NCI-H2029 treated with DMSO at 0.1 percent for 48 hours (cell line): ENCODE measurements at regions not wholly inside any gene's neighbourhood (a gene's known extent, or its start where the extent isn't known, plus 50 kb on each side); places are given as distances from the start of the nearest gene placed in this dataset.

Experiments used
- DNase-seq: peaks from one replicate; lab custom pipeline; 2025; lab: John Stamatoyannopoulos, UW

DNA sequence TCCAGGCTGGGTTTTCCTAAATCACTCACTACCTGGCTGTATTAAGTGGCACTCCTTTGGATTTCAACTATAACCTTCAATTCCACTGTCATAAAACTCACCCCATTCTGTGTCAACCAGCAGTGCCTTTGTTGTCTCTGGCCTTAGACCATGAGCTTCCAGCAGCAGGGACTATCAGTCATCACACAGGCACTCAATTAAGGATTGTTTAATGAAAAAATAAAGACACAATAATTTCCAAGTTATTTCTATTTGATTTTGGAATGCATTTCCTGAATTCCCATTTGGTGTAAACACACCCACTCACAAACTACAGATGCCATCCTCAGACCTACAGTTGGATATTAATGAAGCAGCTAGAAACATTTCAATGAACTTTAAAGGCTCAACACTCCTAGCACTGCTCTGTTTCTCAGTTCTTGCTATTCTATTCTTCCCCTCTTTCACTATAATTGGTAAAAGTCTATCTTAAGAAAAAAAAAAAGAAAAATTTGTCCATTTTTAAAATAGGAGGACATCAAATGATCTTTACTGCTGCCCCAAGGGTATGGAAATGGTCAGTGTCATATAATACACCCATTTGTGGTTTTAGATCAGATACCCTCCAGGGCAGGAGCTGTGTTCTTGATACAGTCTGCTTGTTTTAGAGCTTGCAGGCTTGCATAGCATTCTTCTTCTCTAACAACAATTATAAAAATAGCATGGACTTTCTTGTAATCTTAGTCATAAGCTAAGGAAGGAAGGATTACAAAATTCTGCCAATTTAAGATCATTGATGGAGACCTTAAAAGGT, 156.4 kb downstream of the PTGER3 start:
- no peak for DNase-seq

- DNase-seq = no peak
Measured at GRCh38 chr1:70892140-70892539, 155.5 kb downstream of the PTGER3 start.

DNA sequence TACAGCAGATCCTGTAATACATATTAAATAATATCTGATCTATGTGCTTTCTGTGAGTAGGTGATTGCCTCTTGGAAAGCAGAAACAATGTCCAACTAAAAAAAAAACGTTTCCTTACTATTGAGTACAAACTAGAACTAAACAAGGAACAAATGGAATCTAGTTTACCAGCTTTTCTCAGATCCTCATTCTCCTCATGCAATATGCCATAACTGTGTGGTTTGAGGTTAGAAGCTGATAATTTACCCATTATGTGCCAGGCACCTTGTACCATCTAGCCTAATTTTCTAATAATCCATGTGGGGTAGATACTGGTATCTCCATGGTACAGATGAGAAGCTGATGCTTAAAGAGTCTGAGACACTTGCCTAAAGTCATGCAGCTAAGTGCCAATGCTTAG, 154.7 kb downstream of the PTGER3 start:
- DNase-seq = no peak

DNA sequence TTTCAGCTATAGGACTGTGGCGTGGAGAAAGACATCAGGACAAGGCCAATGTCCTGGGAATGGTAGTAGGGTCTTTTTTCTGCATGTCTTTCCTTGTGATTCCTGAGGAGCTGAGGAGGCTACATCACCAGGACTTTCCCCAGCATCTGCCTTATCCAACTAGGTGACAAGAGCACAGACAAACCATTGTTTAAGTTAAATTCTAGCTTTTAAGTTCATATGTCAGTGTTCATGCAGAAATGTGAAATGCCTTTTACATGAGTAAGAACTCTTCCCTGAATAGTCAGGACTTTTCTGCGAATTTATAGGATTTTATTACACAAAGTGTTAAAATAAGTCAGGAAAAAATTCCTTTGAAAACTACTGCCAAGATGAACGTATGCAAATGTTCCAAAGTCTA, 154.2 kb downstream of the PTGER3 start:
- DNase-seq = no peak

- no peak for DNase-seq
Measured at GRCh38 chr1:70895531-70895930, 152.1 kb downstream of the PTGER3 start.

GRCh38 chr1:70896224-70896623, 151.4 kb downstream of the PTGER3 start:
- DNase-seq = no peak

DNA sequence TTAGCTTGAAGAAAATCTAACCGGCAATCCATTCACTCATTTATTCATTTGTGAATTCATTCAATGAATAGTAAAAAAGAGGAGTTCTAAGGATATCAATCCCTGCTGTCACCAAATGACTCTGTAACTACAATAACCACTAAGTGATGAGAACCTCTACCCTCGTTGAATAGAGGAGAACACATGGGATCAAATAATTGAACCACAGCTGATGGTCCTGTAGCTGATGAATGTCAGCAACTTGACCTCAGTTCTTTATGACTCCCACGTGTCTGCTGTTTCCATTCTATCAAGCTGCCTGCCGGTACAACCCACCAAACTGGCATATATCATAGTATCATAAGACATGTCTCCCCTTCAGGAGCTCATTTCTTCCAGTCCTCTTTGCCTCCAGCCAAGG, 150.3 kb downstream of the PTGER3 start:
- no peak for DNase-seq

DNA sequence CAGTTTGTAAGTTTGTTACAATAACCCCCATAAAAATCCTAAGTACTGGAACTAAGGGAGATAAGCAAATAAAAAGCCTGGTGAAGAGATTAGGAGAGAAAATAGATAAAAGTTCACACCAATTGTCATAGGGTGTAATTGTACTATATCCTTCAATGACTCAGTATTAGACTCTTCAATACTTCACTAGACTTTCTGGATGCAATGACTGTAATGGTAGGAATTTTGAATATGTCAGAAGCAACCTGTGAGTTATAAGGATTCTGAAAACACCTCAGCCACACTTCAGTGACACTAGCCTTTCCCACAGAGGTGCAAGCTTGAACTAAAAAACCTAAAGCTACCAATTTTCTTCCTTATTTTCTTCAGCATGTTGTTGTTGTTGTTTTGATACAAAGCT, 147.9 kb downstream of the PTGER3 start:
- DNase-seq = no peak

DNA sequence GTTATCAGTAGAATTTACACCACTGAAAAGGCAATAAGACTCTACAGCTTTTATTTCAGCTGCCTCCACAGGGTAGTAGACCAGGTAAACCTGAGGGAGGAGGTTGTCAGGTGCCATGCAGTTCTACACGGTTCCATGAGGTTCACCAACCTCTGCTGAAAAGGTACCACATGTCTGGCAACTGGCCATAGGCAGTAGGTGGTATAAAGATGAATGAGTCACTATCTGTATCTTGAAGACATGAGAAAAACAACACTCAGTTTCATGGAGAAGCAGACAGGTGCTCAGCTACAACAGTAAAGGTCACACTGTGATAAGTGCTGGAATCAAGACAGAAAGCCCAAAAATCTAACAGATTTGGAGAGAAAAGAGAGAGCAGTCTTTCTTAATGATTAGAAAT, 145.4 kb downstream of the PTGER3 start:
- no peak for DNase-seq

DNA sequence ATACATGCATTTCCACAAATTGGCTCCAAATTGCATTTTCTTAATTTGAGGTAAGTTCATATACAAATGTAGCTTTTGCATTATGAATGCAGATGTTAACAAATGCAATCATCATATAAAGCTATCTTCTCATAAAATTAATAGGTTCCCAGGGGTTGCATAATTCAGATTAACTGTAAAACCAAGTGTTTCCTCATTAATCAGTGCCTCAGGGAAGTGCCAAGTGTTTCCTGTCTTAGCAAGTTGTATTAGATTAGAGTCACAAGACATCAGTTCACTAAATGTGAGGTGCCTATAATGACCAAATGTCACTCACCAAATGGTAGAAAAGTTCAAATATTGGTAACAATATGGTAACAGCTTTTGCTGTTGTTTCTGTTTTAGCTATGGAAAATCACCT, 140.8 kb downstream of the PTGER3 start:
- no peak for DNase-seq

DNA sequence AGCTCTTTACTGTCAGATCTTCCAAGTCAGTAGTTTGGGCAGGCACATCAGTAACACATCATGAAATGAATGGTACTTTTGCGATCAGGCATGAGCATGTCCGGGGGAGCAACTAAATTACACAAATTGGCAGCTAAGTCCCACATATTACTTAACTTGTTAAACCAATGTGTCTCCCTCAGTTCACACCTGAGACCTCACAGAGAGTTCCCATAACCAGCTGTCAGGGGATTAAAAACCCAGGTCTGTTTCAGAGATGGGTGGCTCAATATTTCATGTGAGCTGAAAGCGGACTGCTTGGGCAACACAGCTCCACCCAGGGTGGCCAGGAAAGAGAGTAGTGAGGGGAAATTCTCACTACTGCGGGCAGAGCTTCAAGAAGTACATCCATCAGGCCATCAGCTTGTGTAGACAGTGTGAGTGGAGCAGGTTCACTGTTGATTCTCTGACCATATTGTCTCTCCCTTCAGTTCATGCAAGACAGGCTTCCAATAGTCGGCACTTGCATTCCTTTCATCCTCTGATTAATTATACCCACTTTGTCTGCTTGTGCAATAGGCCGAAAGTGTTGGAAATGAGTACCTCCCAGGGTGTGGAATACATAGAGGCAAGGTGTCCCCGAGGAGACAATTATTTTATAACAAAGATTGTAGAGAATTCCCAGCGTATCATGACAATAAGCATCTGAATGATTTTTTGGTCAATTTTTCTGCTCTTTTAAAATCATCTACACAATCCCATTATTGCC, 139.9 kb downstream of the PTGER3 start:
- DNase-seq = no peak

- DNase-seq = no peak
Measured at GRCh38 chr1:70909262-70909822, 138.3 kb downstream of the PTGER3 start.

GRCh38 chr1:70910013-70910412, 137.6 kb downstream of the PTGER3 start:
- DNase-seq = no peak

DNA sequence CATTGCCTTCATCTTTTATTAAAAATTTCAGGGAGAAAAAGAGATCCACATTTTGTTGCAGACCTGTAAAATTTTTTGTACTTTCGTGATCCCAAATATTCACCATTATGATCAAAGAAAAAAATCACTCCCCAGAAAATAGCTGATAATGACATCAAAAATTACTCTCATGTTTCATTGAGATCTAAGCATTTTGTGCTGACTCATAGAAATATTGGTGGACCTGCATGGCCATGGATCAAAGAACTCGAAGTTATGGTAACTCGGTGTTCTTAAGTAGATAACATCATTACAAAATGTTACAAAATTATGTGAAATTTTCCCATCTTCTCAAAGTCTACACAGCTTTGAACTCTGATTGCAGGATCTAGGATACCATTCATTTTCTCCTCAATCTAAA, 135.8 kb downstream of the PTGER3 start:
- no peak for DNase-seq

DNA sequence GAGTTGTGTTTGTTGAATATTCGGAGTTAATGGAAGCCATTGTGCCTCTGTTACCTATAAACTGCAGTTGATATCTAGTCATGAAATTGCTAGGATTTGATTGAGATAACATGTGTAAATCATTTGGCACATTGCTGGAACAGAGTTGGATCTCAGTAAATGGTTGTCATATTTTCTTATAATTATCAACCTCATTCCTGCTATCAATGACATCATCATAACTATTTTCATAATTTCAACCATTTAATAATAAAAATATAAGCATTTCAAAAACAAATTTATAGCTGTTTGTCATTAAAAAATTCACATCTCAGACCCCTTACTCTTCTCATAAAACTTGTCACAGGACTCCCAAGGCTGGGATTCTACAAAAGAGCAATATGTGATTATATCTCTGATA, 133.4 kb downstream of the PTGER3 start:
- no peak for DNase-seq

DNA sequence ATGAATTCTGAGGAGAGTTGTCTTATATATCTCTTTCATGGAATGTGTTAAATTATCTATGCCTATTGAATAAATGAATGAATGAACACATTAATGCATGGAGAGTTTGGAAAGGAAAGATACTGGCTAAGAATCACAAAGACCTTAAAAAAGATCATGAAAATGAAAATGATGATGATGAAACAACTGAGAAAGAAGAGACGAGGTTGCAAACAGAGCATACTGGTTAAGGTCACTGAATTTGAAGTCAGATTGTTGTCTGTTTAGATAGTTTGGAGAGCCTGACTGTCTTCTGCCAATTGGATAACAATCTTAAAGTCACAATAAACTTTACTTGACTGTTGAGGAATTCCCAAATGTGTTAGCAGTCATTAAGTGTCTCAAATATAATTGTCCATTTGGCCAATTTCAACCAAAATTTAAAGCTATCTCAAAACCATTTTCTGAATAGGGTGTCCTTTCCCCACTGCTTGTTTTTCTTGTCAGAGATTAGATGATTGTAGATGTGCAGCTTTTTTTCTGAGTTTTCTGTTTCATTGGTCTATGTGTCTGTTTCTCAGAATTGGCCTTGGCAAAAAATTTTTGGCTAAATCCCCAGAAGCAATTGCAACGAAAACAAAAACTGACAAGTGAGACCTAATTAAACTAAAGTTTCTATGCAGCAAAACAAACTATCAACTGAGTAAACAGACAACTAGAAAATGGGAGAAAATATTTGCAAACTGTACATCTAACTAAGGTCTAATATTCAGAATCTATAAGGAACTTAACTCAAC, 132.2 kb downstream of the PTGER3 start:
- DNase-seq = no peak

DNA sequence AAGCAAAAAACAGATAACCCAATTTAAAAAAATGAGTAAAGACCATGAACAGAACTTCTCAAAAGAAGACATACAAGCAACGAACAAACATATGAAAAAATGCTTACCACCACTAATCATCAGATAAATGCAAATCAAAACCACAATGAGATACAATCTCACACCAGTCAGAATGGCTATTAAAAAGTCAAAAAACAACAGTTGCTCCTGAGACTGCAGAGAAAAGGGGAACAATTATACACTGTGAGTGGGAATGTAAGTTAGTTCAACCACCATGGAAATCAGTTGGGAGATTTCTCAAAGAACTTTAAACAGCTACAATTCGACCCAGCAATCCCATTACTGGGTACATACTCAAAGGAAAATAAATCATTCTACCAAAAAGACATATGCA, 131.6 kb downstream of the PTGER3 start:
- no peak for DNase-seq

DNA sequence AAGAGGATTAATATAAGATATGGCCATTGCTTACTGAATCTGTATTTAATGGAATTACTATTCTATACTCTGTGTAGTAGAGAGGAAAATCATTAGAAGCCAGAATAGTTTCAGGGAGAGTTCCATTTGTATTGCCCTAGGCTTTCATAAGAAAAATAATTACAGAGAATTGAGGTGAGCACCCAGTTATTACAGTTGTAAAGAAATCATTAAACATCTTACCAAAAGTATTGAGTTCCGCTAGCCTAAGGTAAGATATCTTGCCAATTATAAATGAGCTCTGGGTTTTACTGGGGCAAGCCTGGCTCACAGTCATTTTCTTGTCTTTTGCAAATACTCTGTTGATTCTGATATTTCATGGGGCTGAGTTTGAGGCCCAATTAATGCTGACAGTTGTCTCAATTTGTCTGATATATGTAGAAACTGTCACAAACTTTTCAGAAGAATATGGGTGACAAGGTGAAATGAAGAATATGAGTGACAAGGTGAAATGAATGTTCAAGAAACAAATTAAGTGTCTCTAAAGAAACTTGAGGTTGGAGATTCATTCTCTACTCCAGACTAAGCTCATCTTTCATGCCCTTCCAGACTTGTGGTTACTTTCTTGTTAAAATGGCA, 127.8 kb downstream of the PTGER3 start:
- no peak for DNase-seq
